Stomach smooth muscle (tissue), 2 donors: ENCODE measurements at regions not wholly inside any gene's neighbourhood (a gene's known extent, or its start where the extent isn't known, plus 50 kb on each side); places are given as distances from the start of the nearest gene placed in this dataset.
"Not testable (repeated sequence)": the region's sequence is repeated elsewhere in the genome, so short reads cannot be mapped to it uniquely, and the experiment has no call there.

Source experiments
- H3K27ac ChIP-seq: one replicate; pipeline ENCODE4 v1.7.0; 2013; ENCODE audit warnings: mild to moderate bottlenecking, low read length, inconsistent platforms
- H3K27me3 ChIP-seq, 2 donors: one replicate each; pipeline ENCODE4 v1.7.0; 2013; ENCODE audit warnings: low read length in 2 of 2; ENCODE audit not compliant: insufficient read depth in 2 of 2, control insufficient read depth in 1 of 2
- H3K36me3 ChIP-seq, 2 donors: one replicate each; pipeline ENCODE4 v1.7.0; 2013; ENCODE audit warnings: low read length in 2 of 2; ENCODE audit not compliant: control insufficient read depth in 2 of 2, insufficient read depth in 2 of 2
- H3K4me1 ChIP-seq: one replicate; pipeline ENCODE4 v1.7.0; 2013; ENCODE audit warnings: low read length; ENCODE audit not compliant: control insufficient read depth, insufficient read depth
- H3K4me3 ChIP-seq, 2 donors: one replicate each; pipeline ENCODE4 v1.7.0; 2013; ENCODE audit warnings: low read length in 2 of 2
- H3K9ac ChIP-seq, 2 donors: one replicate each; pipeline ENCODE4 v1.7.0; 2013; ENCODE audit warnings: low read length in 2 of 2, mild to moderate bottlenecking in 1 of 2
- H3K9me3 ChIP-seq, 2 donors: one replicate each; pipeline ENCODE4 v1.7.0; 2013; ENCODE audit warnings: low read length in 2 of 2; ENCODE audit not compliant: control insufficient read depth in 2 of 2
- donor health status: healthy.
- donor health status: Pancreatic carcinoma.

GRCh38 chr2:22110244-22110651 is 986.5 kb downstream of the TDRD15 start:
- Histone ChIP-seq H3K9me3 (peaks cover 0 to 2% of the 10 kb centered on the region in 2 donors), H3K4me3 (no peak overlapping the region)

GRCh38 chr2:22124003-22124402 is 1000.2 kb downstream of the TDRD15 start:
- Histone ChIP-seq H3K27ac (no peak overlapping the region), H3K4me1 (no peaks in the 10 kb centered on the region), H3K9me3 (no peaks in the 10 kb centered on the region), H3K4me3 (no peak overlapping the region), H3K36me3 (no peaks in the 10 kb centered on the region), H3K9ac (no peak overlapping the region), H3K27me3 (no peaks in the 10 kb centered on the region)

More at GRCh38 chr2:22110244-22110651, 986.5 kb downstream of the TDRD15 start:
- Histone ChIP-seq H3K27ac (no peak overlapping the region), H3K27me3 (no peaks in the 10 kb centered on the region), H3K9ac (no peak overlapping the region), H3K4me1 (no peaks in the 10 kb centered on the region), H3K36me3 (no peaks in the 10 kb centered on the region)

GRCh38 chr2:22126106-22126505 is 1002.3 kb downstream of the TDRD15 start:
- Histone ChIP-seq H3K9me3 (no peaks in the 10 kb centered on the region), H3K4me1 (no peaks in the 10 kb centered on the region), H3K27me3 (no peaks in the 10 kb centered on the region), H3K36me3 (no peaks in the 10 kb centered on the region), H3K9ac (no peak overlapping the region), H3K4me3 (no peak overlapping the region), H3K27ac (no peak overlapping the region)

- Histone ChIP-seq H3K9ac (no peak overlapping the region), H3K9me3 (no peaks in the 10 kb centered on the region), H3K27ac (no peak overlapping the region), H3K27me3 (no peaks in the 10 kb centered on the region), H3K36me3 (no peaks in the 10 kb centered on the region), H3K4me3 (no peak overlapping the region), H3K4me1 (no peaks in the 10 kb centered on the region)
Observed at GRCh38 chr2:22126978-22127377, 1003.2 kb downstream of the TDRD15 start.

- H3K27me3 ChIP-seq: no peaks in the 10 kb centered on the region
- no peaks in the 10 kb centered on the region for H3K9me3 ChIP-seq
- H3K4me3 ChIP-seq: no peak overlapping the region
- no peak overlapping the region for H3K27ac ChIP-seq
- H3K4me1 ChIP-seq: no peaks in the 10 kb centered on the region
- H3K9ac ChIP-seq: no peak overlapping the region
- H3K36me3 ChIP-seq: no peaks in the 10 kb centered on the region
Observed at GRCh38 chr2:22134421-22134820, 1010.7 kb downstream of the TDRD15 start.

- Histone ChIP-seq H3K27ac (no peak overlapping the region), H3K4me3 (no peak overlapping the region), H3K27me3 (no peaks in the 10 kb centered on the region), H3K9me3 (no peaks in the 10 kb centered on the region), H3K36me3 (no peaks in the 10 kb centered on the region), H3K4me1 (no peaks in the 10 kb centered on the region), H3K9ac (no peak overlapping the region)
Observed at GRCh38 chr2:22136446-22136845, 1012.7 kb downstream of the TDRD15 start.

- no peaks in the 10 kb centered on the region for H3K36me3 ChIP-seq
Observed at GRCh38 chr2:22143840-22144239, 1020.1 kb downstream of the TDRD15 start.

GRCh38 chr2:22153931-22154613 is 1030.3 kb downstream of the TDRD15 start:
- Histone ChIP-seq H3K4me3 (no peak overlapping the region), H3K9me3 (no peaks in the 10 kb centered on the region), H3K27ac (no peak overlapping the region), H3K27me3 (no peaks in the 10 kb centered on the region), H3K36me3 (no peaks in the 10 kb centered on the region), H3K9ac (no peak overlapping the region), H3K4me1 (no peaks in the 10 kb centered on the region)

More at GRCh38 chr2:22143840-22144239, 1020.1 kb downstream of the TDRD15 start:
- no peaks in the 10 kb centered on the region for H3K4me1 ChIP-seq
- no peak overlapping the region for H3K4me3 ChIP-seq
- H3K9ac ChIP-seq: no peak overlapping the region
- no peaks in the 10 kb centered on the region for H3K9me3 ChIP-seq
- no peaks in the 10 kb centered on the region for H3K27me3 ChIP-seq
- no peak overlapping the region for H3K27ac ChIP-seq

GRCh38 chr2:22156661-22157060 is 1032.9 kb downstream of the TDRD15 start:
- H3K4me3 ChIP-seq, H3K9me3 ChIP-seq, H3K27me3 ChIP-seq, H3K4me1 ChIP-seq, H3K9ac ChIP-seq, H3K36me3 ChIP-seq, H3K27ac ChIP-seq: not testable (repeated sequence)

- Histone ChIP-seq H3K4me1 (no peaks in the 10 kb centered on the region), H3K27ac (no peak overlapping the region), H3K4me3 (no peak overlapping the region), H3K9ac (no peak overlapping the region), H3K27me3 (no peaks in the 10 kb centered on the region), H3K36me3 (no peaks in the 10 kb centered on the region), H3K9me3 (peaks cover 0 to 3% of the 10 kb centered on the region in 2 donors)
Observed at GRCh38 chr2:22167256-22167655, 1043.5 kb downstream of the TDRD15 start.

GRCh38 chr2:22175003-22175402 is 1051.2 kb downstream of the TDRD15 start:
- no peaks in the 10 kb centered on the region for H3K27me3 ChIP-seq
- no peak overlapping the region for H3K27ac ChIP-seq
- H3K4me1 ChIP-seq: no peaks in the 10 kb centered on the region
- no peaks in the 10 kb centered on the region for H3K36me3 ChIP-seq
- H3K9ac ChIP-seq: no peak overlapping the region
- no peak overlapping the region for H3K4me3 ChIP-seq
- H3K9me3 ChIP-seq: no peaks in the 10 kb centered on the region
